Neural cell (in vitro differentiated cells): ENCODE measurements at regions not wholly inside any gene's neighbourhood (a gene's known extent, or its start where the extent isn't known, plus 50 kb on each side); places are given as distances from the start of the nearest gene placed in this dataset.

Experiments
- H2AFZ ChIP-seq: fragments of 200-600, 300-800 bp; sonication (generic), shearing (Covaris generic); 2 replicates; pipeline ENCODE4 v1.6.0; 2014; ENCODE audit warnings: low read depth, mild to moderate bottlenecking, antibody characterized with exemption, low read length, moderate library complexity
- H3F3A ChIP-seq: fragments of 200-600 bp; shearing (Covaris generic); 2 replicates; pipeline ENCODE4 v1.6.1; 2016; ENCODE audit warnings: mild to moderate bottlenecking, moderate library complexity, mixed read lengths, antibody characterized with exemption, low read length; ENCODE audit not compliant: insufficient read depth, poor library complexity, severe bottlenecking
- H3K27ac ChIP-seq: fragments of 200-600, 300-800 bp; sonication (generic), shearing (Covaris generic); 2 replicates; pipeline ENCODE4 v1.5.1; 2014; ENCODE audit warnings: mild to moderate bottlenecking, low read length, moderate library complexity
- H3K27me3 ChIP-seq: fragments of 300-800, 200-600 bp; sonication (generic), shearing (Covaris generic); 2 replicates; pipeline ENCODE4 v1.6.0; 2014; ENCODE audit warnings: mild to moderate bottlenecking, low read depth, low read length, moderate library complexity; ENCODE audit not compliant: insufficient read depth
- H3K36me3 ChIP-seq: fragments of 300-800, 200-600 bp; sonication (generic), shearing (Covaris generic); 2 replicates; pipeline ENCODE4 v1.5.1; 2014; ENCODE audit warnings: mild to moderate bottlenecking, antibody characterized with exemption, low read length, moderate library complexity; ENCODE audit not compliant: insufficient read depth
- H3K4me2 ChIP-seq: fragments of 300-800, 200-600 bp; sonication (generic), shearing (Covaris generic); 2 replicates; pipeline ENCODE4 v1.6.0; 2014; ENCODE audit warnings: mild to moderate bottlenecking, low read length
- H3K4me3 ChIP-seq: fragments of 300-800, 200-600 bp; sonication (generic), shearing (Covaris generic); 2 replicates; pipeline ENCODE4 v1.5.1; 2014; ENCODE audit warnings: mild to moderate bottlenecking, low read length, moderate library complexity
- H3K79me2 ChIP-seq: fragments of 200-600 bp; shearing (Covaris generic); replicated peaks from 2 replicates; pipeline ENCODE4 v1.6.0; 2014; ENCODE audit warnings: mild to moderate bottlenecking, low read length, moderate library complexity; ENCODE audit not compliant: insufficient read depth
- H3K9ac ChIP-seq: fragments of 300-800, 200-600 bp; sonication (generic), shearing (Covaris generic); 2 replicates; pipeline ENCODE4 v1.6.1; 2016; ENCODE audit warnings: mild to moderate bottlenecking, low read length, mixed read lengths
- H3K9me2 ChIP-seq: fragments of 200-600 bp; shearing (Covaris generic); 2 replicates; pipeline ENCODE4 v1.6.1; 2016; ENCODE audit warnings: mild to moderate bottlenecking, low read length, mixed read lengths; ENCODE audit not compliant: insufficient read depth
- H3K9me3 ChIP-seq: fragments of 200-600, 300-800 bp; sonication (generic), shearing (Covaris generic); 2 replicates; pipeline ENCODE4 v1.6.1; 2016; ENCODE audit warnings: mild to moderate bottlenecking, mixed run types, low read length, moderate library complexity, mixed read lengths
- H4K20me1 ChIP-seq: fragments of 200-600 bp; shearing (Covaris generic); 2 replicates; pipeline ENCODE4 v1.6.1; 2016; ENCODE audit warnings: mild to moderate bottlenecking, mixed run types; ENCODE audit not compliant: insufficient read depth
- EP300 ChIP-seq: fragments of 450-650 bp; conservative IDR thresholded peaks from 2 replicates; pipeline ENCODE4 v1.6.1; 2014; ENCODE audit warnings: antibody characterized with exemption, mild to moderate bottlenecking, moderate library complexity; ENCODE audit not compliant: poor library complexity, severe bottlenecking
- EZH2 ChIP-seq: fragments of 200-600, 300-800 bp; shearing (Covaris generic), sonication (generic); IDR thresholded peaks from 2 replicates; pipeline ENCODE4 v1.6.1; 2014; ENCODE audit warnings: antibody characterized with exemption, low read length, borderline replicate concordance, mild to moderate bottlenecking; ENCODE audit not compliant: insufficient read depth, poor library complexity, severe bottlenecking
- MXI1 ChIP-seq: fragments of 450-650 bp; conservative IDR thresholded peaks from 2 replicates; pipeline ENCODE4 v1.6.1; 2014; ENCODE audit warnings: antibody characterized with exemption, mild to moderate bottlenecking; ENCODE audit not compliant: poor library complexity, severe bottlenecking
- POLR2AphosphoS5 ChIP-seq: IDR thresholded peaks from 2 replicates; pipeline ENCODE4 v1.6.1; 2012
- RAD21 ChIP-seq: fragments of 450-650 bp; conservative IDR thresholded peaks from 2 replicates; pipeline ENCODE4 v1.6.1; 2014; ENCODE audit warnings: antibody characterized with exemption, mild to moderate bottlenecking, moderate library complexity
- SMC3 ChIP-seq: fragments of 450-650 bp; conservative IDR thresholded peaks from 2 replicates; pipeline ENCODE4 v1.6.1; 2014; ENCODE audit warnings: antibody characterized with exemption, mild to moderate bottlenecking, moderate library complexity; ENCODE audit not compliant: poor library complexity
- TAF1 ChIP-seq: IDR thresholded peaks from 2 replicates; pipeline ENCODE4 v1.6.1; 2012; ENCODE audit warnings: low read depth
- TF ChIP-seq, protein P1 (sequence below): fragments of 450-650 bp; IDR thresholded peaks from 2 replicates; pipeline ENCODE4 v1.5.1; 2014; ENCODE audit warnings: antibody characterized with exemption, mild to moderate bottlenecking, moderate library complexity; ENCODE audit not compliant: poor library complexity, severe bottlenecking
- TF ChIP-seq, protein P2 (sequence below): IDR thresholded peaks from 2 replicates; pipeline ENCODE4 v1.6.1; 2012; ENCODE audit warnings: borderline replicate concordance

DNA sequence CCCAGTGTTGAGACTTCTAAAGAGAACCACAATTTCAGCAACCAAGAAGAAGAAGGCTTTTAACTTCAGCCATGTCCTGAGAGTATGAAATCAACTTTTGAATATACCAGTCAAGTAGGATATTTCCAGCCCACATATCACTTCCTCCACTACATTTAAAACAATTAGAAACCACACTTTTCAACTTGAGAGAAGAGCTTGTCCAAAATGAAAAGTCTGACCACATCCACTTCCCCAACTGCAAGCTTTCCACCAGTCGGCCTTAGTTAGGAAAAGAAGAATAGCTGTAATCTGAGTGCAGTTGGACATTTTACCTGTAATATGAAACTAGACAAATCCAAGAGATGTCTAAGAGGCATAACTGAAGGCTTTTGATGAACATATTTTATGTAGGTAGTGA, 101.9 kb upstream of the SLC7A11 start:
- H3K27me3 ChIP-seq: no peaks in the 10 kb centered on the region
- no peaks in the 10 kb centered on the region for H3K9me3 ChIP-seq
- no peak for TF ChIP-seq EP300
- TF ChIP-seq, protein P1, sequence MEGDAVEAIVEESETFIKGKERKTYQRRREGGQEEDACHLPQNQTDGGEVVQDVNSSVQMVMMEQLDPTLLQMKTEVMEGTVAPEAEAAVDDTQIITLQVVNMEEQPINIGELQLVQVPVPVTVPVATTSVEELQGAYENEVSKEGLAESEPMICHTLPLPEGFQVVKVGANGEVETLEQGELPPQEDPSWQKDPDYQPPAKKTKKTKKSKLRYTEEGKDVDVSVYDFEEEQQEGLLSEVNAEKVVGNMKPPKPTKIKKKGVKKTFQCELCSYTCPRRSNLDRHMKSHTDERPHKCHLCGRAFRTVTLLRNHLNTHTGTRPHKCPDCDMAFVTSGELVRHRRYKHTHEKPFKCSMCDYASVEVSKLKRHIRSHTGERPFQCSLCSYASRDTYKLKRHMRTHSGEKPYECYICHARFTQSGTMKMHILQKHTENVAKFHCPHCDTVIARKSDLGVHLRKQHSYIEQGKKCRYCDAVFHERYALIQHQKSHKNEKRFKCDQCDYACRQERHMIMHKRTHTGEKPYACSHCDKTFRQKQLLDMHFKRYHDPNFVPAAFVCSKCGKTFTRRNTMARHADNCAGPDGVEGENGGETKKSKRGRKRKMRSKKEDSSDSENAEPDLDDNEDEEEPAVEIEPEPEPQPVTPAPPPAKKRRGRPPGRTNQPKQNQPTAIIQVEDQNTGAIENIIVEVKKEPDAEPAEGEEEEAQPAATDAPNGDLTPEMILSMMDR: no peak
- TF ChIP-seq, protein P2, sequence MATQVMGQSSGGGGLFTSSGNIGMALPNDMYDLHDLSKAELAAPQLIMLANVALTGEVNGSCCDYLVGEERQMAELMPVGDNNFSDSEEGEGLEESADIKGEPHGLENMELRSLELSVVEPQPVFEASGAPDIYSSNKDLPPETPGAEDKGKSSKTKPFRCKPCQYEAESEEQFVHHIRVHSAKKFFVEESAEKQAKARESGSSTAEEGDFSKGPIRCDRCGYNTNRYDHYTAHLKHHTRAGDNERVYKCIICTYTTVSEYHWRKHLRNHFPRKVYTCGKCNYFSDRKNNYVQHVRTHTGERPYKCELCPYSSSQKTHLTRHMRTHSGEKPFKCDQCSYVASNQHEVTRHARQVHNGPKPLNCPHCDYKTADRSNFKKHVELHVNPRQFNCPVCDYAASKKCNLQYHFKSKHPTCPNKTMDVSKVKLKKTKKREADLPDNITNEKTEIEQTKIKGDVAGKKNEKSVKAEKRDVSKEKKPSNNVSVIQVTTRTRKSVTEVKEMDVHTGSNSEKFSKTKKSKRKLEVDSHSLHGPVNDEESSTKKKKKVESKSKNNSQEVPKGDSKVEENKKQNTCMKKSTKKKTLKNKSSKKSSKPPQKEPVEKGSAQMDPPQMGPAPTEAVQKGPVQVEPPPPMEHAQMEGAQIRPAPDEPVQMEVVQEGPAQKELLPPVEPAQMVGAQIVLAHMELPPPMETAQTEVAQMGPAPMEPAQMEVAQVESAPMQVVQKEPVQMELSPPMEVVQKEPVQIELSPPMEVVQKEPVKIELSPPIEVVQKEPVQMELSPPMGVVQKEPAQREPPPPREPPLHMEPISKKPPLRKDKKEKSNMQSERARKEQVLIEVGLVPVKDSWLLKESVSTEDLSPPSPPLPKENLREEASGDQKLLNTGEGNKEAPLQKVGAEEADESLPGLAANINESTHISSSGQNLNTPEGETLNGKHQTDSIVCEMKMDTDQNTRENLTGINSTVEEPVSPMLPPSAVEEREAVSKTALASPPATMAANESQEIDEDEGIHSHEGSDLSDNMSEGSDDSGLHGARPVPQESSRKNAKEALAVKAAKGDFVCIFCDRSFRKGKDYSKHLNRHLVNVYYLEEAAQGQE: no peak
- TF ChIP-seq RAD21: no peak
- no peak for TF ChIP-seq POLR2AphosphoS5
- TF ChIP-seq MXI1: no peak
- no peak for TF ChIP-seq SMC3

DNA sequence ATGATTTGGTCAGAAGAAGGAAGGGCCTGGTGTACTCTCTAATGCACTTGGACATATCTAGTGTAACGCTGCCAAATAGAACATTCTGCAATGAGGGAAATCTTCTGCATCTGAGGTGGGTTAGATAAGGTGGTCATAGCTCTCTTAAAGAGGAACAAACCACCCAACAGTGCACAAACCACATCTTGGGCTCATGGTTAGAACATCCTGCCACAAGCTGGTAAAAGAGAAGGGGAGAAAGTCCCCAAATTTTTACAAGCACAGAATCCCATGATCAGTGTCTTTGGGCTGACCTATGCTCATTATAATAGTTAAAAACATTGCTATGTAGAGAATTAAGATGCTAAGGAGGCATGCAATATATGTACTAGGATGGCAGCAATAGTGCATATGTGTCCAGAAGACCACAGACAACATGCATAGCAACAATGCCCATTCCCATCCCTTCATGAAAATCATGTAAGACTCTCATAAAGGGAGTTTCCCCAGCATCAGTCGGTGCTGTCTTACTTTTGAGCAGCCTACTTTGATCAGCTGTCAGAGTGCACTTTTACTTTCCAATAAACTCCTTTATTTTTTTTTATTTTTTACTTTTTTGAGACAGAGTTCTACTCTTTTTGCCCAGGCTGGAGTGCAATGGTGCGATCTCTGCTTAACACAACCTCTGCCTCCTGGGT, 99.7 kb upstream of the SLC7A11 start:
- no peaks in the 10 kb centered on the region for H4K20me1 ChIP-seq
- H3K9me2 ChIP-seq: no peaks in the 10 kb centered on the region
- no peak overlapping the region for H2AFZ ChIP-seq
- H3K27ac ChIP-seq: no peak overlapping the region
- H3K4me2 ChIP-seq: no peak overlapping the region
- H3K9ac ChIP-seq: no peak overlapping the region
- H3K4me3 ChIP-seq: no peak overlapping the region
- no peaks in the 10 kb centered on the region for H3K27me3 ChIP-seq
- H3K36me3 ChIP-seq: no peaks in the 10 kb centered on the region
- H3F3A ChIP-seq: no peaks in the 10 kb centered on the region
- H3K79me2 ChIP-seq: no peaks in the 10 kb centered on the region
- TF ChIP-seq MXI1 (no peak), EP300 (no peak), TAF1 (no peak), EZH2 (no peak), SMC3 (no peak), RAD21 (no peak), POLR2AphosphoS5 (no peak)
- TF ChIP-seq, protein P1: no peak
- TF ChIP-seq, protein P2: no peak
- H3K9me3 ChIP-seq: no peaks in the 10 kb centered on the region

More for the DNA sequence above, 101.9 kb upstream of the SLC7A11 start:
- no peaks in the 10 kb centered on the region for H4K20me1 ChIP-seq
- no peaks in the 10 kb centered on the region for H3K9me2 ChIP-seq
- no peaks in the 10 kb centered on the region for H3K79me2 ChIP-seq
- H3K4me3 ChIP-seq: no peak overlapping the region
- no peaks in the 10 kb centered on the region for H3K36me3 ChIP-seq
- H3K4me2 ChIP-seq: no peak overlapping the region
- no peak overlapping the region for H3K27ac ChIP-seq
- no peak overlapping the region for H2AFZ ChIP-seq
- H3K9ac ChIP-seq: no peak overlapping the region
- no peaks in the 10 kb centered on the region for H3F3A ChIP-seq
